COR-L47 (cell line): ENCODE measurements at regions not wholly inside any gene's neighbourhood (a gene's known extent, or its start where the extent isn't known, plus 50 kb on each side); places are given as distances from the start of the nearest gene placed in this dataset.
"Not testable (repeated sequence)": the region's sequence is repeated elsewhere in the genome, so short reads cannot be mapped to it uniquely, and the experiment has no call there.

Source experiments
- DNase-seq: peaks from one replicate; lab custom pipeline; 2025; lab: John Stamatoyannopoulos, UW

DNA sequence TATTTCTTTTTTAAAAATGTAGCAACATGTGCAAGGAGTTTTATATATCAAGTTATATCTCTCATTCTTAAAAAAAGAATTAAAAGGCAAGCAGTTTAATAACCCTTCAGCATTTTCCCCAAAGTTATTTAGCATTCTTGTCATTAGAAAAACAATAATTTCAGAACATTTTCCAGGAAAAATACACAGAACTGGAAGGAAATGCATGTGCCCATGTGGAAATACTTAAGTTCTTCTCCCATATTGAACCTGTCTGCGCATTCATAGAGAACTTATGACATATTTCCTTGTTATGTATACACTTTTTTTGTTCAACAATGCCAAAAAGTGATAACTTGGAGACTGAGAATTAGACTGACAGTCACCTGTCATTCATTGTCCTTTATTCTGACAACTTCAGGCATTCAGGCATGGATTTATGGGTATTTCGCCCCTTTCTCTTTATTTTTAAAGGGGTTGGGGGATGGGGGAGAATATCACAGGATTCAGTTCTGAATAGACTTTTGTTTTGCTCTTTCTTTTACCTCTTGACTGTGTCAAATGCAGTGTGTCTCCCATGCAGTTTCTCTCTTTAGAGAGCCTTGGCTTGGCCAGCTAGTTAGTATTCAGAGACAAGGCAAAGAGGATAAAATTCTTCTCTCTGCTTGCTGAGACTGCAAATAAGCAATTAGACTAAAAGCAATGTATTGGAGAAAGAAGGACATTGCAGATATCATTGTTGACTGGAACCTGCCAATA lies 701.0 kb downstream of the NR2F1-AS1 start:
- DNase-seq, result no peak

GRCh38 chr5:92874790-92875189 lies 706.2 kb downstream of the NR2F1-AS1 start:
- no peak for DNase-seq

- no peak for DNase-seq
Measured at GRCh38 chr5:92868442-92868841, 712.6 kb downstream of the NR2F1-AS1 start.

DNA sequence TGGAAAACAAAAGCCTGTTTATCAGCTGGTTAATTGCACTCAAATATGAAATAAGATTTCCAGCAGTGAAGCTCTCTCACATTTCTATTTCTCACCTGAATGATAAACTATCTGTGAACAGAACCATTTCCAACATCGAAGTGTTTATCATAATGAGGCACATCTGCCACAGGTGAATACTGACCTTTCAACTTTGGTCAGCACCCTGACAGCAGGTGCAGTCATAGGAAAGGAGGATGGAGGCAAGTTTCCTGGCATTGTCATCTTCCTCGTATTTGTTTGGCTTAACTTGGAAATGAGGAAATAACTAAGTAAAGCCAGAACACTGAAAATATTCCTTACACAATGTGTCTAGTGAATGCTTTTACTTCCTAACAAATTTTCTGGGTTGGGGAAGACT lies 716.4 kb downstream of the NR2F1-AS1 start:
- peak; percentile 16 for DNase-seq

DNA sequence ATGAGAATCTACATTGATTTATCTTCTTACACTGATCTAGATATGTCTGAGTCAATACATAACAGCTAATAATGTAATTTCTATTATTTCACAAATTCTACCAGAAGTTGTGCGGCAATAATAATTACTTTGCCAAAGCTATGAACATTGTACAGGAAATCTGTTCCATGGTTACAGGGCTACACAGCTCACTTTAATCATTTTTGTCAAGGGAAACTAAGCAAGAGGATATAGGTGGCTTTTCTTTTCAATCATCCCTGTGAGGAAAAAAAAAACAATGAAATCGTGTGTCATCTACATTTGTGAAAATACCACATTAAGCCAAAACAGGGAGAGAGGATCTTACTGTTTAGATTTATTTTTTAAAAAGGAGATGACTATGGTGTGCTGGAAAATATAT lies 717.4 kb downstream of the NR2F1-AS1 start:
- DNase-seq, result no peak

DNA sequence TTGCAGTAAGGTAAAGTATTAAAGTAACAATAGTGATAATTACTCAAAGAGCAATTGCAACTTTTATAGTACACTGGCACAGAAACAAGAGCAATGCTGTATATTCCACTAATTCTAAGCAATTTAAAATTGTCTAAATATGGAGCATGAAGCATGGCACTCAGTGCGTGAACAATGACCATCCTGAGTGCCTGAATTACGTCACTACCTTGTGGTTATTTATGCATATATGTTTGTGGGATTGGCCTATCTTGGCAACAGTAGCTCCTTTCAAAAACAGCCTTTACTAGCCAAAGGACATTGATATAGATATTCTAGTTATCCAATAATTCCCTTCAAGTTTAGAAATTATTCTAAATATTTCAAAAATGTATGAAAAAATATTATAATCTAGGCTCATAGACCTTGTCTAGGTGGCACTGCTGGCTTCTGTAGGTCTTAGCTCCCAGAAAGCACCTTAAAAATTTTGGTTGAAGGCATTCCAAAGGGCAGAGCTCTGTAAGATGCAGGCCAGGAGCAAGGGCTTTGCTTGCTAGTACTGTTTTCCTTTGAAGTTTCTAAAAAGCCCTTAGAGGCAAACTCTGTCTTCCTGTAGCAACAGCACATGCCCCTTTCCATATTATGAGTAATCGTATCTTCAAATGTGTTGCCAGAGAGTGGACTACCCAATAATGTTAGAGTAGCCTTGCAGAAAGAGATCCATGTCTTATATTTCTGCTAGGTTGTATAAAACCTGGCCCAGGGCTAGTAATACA lies 719.3 kb downstream of the NR2F1-AS1 start:
- no peak for DNase-seq

DNA sequence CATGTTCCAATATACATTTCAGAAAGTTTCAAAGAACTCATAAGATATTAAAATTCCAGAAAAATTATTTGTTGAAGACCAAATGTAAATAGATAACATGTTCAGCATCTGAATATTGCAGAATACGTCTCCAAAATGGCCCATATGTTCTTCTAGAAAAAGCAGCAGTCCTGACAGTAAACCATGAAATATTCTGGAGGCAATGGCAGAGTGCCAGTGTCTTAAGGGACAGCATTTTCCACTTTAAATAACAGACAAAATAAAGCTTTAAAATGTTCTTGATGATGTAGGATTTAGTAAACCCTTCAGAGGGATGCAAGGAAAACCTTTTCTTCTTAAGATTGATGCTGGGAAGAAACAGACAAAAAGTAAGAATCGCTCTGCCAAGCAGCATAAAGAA lies 721.0 kb downstream of the NR2F1-AS1 start:
- DNase-seq, result no peak

- peak; percentile 27 for DNase-seq
Measured at GRCh38 chr5:92852219-92852618, 728.8 kb downstream of the NR2F1-AS1 start.

DNA sequence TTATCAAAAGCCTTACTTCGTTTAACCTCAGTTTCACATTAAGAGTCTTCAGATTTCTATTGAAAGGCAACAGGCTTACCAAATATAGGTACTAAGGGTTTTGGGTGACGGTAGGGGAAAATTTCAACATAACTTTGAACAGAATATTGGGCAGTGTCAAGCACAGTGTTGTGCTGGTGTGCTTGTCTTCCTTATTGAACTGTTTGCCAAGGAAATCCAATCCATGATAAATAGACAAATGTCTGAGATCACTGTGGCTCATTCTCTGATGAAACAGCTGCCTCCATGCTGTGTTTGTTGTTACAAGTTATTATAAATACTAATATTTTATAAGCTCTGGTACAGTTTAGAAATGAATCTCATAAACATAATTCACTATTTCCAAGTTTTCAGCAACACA lies 730.1 kb downstream of the NR2F1-AS1 start:
- no peak for DNase-seq

- DNase-seq, result no peak
Measured at GRCh38 chr5:92849756-92850155, 731.3 kb downstream of the NR2F1-AS1 start.

GRCh38 chr5:92841604-92842155 lies 739.3 kb downstream of the NR2F1-AS1 start:
- no peak for DNase-seq

- DNase-seq, result peak; percentile 11
Measured at GRCh38 chr5:92838253-92838652, 742.8 kb downstream of the NR2F1-AS1 start.

- DNase-seq, result no peak
Measured at GRCh38 chr5:92836855-92837755, 743.9 kb downstream of the NR2F1-AS1 start.

- no peak for DNase-seq
Measured at GRCh38 chr5:92835712-92836111, 745.3 kb downstream of the NR2F1-AS1 start.

DNA sequence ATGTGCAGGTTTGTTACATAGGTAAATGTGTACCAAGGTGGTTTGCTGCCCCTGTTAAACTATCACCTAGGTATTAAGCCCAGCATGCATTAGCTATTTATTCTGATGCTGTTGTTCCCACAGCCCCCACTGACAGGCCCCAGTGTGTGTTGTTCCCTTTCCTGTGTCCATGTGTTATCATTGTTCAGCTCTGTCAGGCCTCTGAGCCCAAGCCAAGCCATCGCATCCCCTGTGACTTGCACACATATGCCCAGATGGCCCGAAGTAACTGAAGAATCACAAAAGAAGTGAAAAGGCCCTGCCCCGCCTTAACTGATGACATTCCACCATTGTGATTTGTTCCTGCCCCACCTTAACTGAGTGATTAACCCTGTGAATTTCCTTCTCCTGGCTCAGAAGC lies 757.5 kb downstream of the NR2F1-AS1 start:
- DNase-seq, result not testable (repeated sequence)

- DNase-seq, result no peak
Measured at GRCh38 chr5:92822183-92822582, 758.8 kb downstream of the NR2F1-AS1 start.

DNA sequence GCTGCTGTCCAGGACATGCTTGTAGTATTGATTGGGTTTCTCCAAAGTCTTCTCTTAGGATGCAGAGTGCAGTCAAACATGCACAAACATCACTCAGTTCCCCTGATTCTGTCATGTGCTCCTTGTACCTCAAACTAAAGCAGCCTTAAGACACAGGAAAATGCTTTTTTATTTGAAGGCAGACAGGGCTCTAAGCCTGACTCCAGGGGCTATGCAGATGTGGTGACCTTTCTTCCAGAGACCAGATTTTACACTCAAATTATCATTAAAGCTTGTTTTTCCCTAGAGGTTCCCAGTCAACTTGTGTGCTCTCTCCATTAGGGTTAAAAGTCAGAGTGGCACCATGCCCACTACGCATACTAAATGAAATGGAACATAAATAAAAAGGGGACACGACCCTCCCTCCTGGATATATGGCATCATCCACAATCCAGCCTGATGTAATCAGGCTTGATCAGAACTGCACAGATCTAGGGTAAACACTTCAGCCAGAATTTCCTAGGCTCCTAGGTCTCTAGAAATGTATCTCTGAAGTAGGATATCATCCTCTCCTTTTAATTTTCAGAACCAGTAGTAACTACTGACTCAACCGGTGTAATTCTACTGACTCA lies 771.1 kb downstream of the NR2F1-AS1 start:
- no peak for DNase-seq

- DNase-seq, result no peak
Measured at GRCh38 chr5:92808474-92808873, 772.5 kb downstream of the NR2F1-AS1 start.

DNA sequence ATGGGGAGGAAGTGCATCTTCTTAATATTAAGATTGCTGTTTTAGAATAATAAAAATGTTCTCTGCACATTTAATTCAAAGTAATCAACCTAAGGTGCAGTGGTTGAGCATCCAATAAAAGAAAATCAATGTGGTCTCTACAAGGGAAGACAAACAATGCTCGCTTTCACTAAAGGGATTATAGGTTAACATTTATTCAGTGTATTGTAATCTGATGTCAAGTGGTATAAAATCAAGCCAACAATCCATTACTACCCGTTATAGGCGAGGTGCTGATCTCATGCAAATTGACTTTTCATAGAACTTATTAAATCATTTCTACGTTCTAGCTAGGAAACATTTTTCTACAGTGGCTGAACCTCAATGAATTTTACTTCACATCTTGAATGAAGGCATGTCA lies 773.9 kb downstream of the NR2F1-AS1 start:
- no peak for DNase-seq

GRCh38 chr5:92805446-92805845 lies 775.6 kb downstream of the NR2F1-AS1 start:
- DNase-seq, result no peak

GRCh38 chr5:92801911-92802310 lies 779.1 kb downstream of the NR2F1-AS1 start:
- no peak for DNase-seq

DNA sequence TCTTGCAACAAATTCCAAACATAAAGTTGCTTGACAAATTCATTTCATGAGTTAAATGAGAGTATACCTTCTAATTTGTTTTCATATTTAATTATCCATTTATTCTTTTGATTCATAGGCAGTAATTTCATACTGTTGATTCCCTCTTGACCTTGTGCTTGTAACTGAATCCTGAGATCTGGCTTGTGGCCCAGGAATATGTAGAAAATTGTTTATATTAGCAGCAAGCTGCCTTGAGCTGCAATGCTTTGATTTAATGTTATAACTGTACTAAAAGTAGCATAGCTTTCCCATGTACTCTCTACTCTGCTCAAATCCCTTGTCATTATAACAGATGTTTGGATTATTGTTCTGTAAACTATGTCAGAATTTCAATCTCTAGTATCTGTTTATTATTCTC lies 780.7 kb downstream of the NR2F1-AS1 start:
- peak; percentile 80 for DNase-seq
